SK-N-MC (cell line): ENCODE measurements at regions not wholly inside any gene's neighbourhood (a gene's known extent, or its start where the extent isn't known, plus 50 kb on each side); places are given as distances from the start of the nearest gene placed in this dataset.

Source experiments
- EZH2 ChIP-seq: fragments of 200-600 bp; sonication (generic); IDR thresholded peaks from one replicate; pipeline ENCODE4 v1.6.1; 2017; ENCODE audit warnings: antibody characterized with exemption
- FOXP2 ChIP-seq: optimal IDR thresholded peaks from 2 replicates; pipeline ENCODE3; 2011; ENCODE audit warnings: mild to moderate bottlenecking, moderate library complexity; ENCODE audit not compliant: insufficient read depth; ENCODE audit errors: extremely low read length, control extremely low read depth
- POLR2AphosphoS5 ChIP-seq: IDR thresholded peaks from 2 replicates; pipeline ENCODE4 v1.6.1; 2012; ENCODE audit warnings: mild to moderate bottlenecking, low read depth, low read length, borderline replicate concordance

DNA sequence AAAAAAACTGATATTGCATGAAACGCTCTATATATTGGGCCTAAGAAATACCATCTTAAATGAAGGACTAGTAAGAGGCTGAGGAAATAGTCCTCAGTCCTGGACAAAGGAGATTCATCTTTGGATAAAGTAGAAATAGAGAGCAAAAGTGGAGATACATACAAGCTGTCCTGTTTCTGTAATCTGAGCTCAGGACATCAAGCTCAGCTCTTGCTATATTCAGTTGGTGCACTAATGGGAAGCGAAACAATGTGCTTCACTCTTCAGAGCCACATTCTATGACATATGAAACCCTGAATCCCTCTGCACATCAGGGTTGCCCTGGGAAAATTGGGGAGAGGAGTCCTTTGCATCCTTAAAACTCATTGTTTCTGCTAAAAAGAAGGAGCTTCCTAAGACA, 290.7 kb downstream of the VPS13C start:
- TF ChIP-seq EZH2: no peak
- no peak for TF ChIP-seq POLR2AphosphoS5
- TF ChIP-seq FOXP2: no peak
